ENCODE measurements at regions not wholly inside any gene's neighbourhood (a gene's known extent, or its start where the extent isn't known, plus 50 kb on each side); places are given as distances from the start of the nearest gene placed in this dataset.
"Not testable (repeated sequence)": the region's sequence is repeated elsewhere in the genome, so short reads cannot be mapped to it uniquely, and the experiment has no call there.

GRCh38 chr1:95790136-95790535, 556.1 kb downstream of the RWDD3 start:
- TF ChIP-seq, protein P1, sequence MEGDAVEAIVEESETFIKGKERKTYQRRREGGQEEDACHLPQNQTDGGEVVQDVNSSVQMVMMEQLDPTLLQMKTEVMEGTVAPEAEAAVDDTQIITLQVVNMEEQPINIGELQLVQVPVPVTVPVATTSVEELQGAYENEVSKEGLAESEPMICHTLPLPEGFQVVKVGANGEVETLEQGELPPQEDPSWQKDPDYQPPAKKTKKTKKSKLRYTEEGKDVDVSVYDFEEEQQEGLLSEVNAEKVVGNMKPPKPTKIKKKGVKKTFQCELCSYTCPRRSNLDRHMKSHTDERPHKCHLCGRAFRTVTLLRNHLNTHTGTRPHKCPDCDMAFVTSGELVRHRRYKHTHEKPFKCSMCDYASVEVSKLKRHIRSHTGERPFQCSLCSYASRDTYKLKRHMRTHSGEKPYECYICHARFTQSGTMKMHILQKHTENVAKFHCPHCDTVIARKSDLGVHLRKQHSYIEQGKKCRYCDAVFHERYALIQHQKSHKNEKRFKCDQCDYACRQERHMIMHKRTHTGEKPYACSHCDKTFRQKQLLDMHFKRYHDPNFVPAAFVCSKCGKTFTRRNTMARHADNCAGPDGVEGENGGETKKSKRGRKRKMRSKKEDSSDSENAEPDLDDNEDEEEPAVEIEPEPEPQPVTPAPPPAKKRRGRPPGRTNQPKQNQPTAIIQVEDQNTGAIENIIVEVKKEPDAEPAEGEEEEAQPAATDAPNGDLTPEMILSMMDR (IDR thresholded peaks at IDR 0.05; ENCODE audit: control extremely low read depth, extremely low read depth, low read depth, missing control alignments) = no peak
- ChIA-PET POLR2A (no interaction called here), CTCF (no interaction called here)
- no peak for DNase-seq (ENCODE audit: extremely low spot score)

- TF ChIP-seq, protein P1 (IDR thresholded peaks at IDR 0.05; ENCODE audit: control extremely low read depth, extremely low read depth, low read depth, missing control alignments) = no peak
- ChIA-PET POLR2A (no interaction called here), CTCF (no interaction called here)
- no peak for DNase-seq (ENCODE audit: extremely low spot score)
Observed at GRCh38 chr1:95793893-95794292, 559.9 kb downstream of the RWDD3 start.

- CTCF ChIA-PET = interaction anchor here (1.7 kb wide), 1 partner anchor 8 kb away, joined by 3 read pairs; no protein-coding TSS in a partner anchor
- POLR2A ChIA-PET; DNase-seq (ENCODE audit: extremely low spot score): not testable (repeated sequence)
Observed at GRCh38 chr1:95797761-95798160, 563.8 kb downstream of the RWDD3 start.

GRCh38 chr1:95806171-95806570, 572.2 kb downstream of the RWDD3 start:
- DNase-seq (ENCODE audit: extremely low spot score) = no peak
- TF ChIP-seq, protein P1 (IDR thresholded peaks at IDR 0.05; ENCODE audit: control extremely low read depth, extremely low read depth, low read depth, missing control alignments) = no peak
- CTCF ChIA-PET = no interaction called here
- POLR2A ChIA-PET = no interaction called here

DNA sequence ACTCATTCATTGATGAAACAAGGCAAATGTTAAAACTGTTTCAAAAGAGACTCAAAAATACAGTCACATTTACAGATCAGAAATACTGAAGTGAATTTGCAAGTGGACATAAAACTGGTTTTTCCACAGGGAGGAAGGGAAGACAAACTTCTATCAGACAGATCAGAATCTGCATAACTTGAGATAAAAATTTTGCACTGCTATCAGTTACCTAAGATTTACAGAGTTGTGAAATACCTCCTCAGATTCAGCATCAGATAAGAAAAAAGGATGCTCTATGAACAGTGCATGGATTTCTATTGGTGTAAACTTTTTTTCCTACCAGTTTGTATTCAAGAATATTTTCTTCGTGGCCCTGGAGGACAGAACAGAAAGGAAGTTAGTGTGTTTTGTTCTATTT, 575.4 kb downstream of the RWDD3 start:
- ChIA-PET POLR2A (no interaction called here), CTCF (no interaction called here)
- TF ChIP-seq, protein P1 (IDR thresholded peaks at IDR 0.05; ENCODE audit: control extremely low read depth, extremely low read depth, low read depth, missing control alignments) = no peak
- DNase-seq (ENCODE audit: extremely low spot score) = no peak

GRCh38 chr1:95815511-95815910, 581.5 kb downstream of the RWDD3 start:
- no peak for DNase-seq (ENCODE audit: extremely low spot score)
- TF ChIP-seq, protein P1 (IDR thresholded peaks at IDR 0.05; ENCODE audit: control extremely low read depth, extremely low read depth, low read depth, missing control alignments) = no peak
- POLR2A ChIA-PET = no interaction called here
- CTCF ChIA-PET = no interaction called here

DNA sequence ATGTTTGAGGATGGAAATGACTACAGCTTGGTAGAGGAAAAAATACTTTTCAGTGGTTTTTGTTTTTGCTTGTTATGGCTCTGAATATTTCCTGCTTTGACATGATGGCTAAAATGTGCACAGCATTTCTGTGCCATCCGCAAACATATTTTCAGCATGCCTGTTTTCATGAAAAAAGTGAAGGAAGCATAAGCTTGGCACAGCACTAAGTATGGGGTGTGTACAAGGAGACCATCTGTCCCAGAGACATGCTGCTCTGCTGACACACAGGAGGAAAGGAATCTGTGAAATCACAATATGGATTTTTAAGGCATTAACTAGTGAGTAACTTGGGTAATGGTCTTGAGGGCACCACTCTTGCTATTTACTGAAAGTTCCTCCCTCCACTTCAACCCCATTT, 595.5 kb downstream of the RWDD3 start:
- ChIA-PET CTCF (no interaction called here), POLR2A (no interaction called here)
- DNase-seq (ENCODE audit: extremely low spot score) = no peak
- TF ChIP-seq, protein P1 (IDR thresholded peaks at IDR 0.05; ENCODE audit: control extremely low read depth, extremely low read depth, low read depth, missing control alignments) = no peak

Measured in GM10248 (cell line).